ENCODE measurements at regions not wholly inside any gene's neighbourhood (a gene's known extent, or its start where the extent isn't known, plus 50 kb on each side); places are given as distances from the start of the nearest gene placed in this dataset.

GRCh38 chr3:41095702-41096101, 103.6 kb upstream of the CTNNB1 start:
- Histone ChIP-seq H2BK12ac (ENCODE audit: low read depth, low read length) (no peak overlapping the region), H3K27ac (ENCODE audit: low read depth, low read length) (no peak overlapping the region), H3K56ac (replicated peaks; ENCODE audit: insufficient read length, low read depth, low read length) (no peak overlapping the region), H4K5ac (ENCODE audit: insufficient read length, low read depth, low read length) (no peak overlapping the region), H3K79me1 (ENCODE audit: low read depth, low read length) (no peaks in the 10 kb centered on the region), H3K4me1 (replicated peaks in 1 of 4; ENCODE audit: control insufficient read depth in 3 of 4, insufficient read depth in 4 of 4, low read length in 3 of 4) (no peaks in the 10 kb centered on the region), H3K14ac (ENCODE audit: insufficient read length) (no peak overlapping the region), H2BK120ac (replicated peaks; ENCODE audit: low read depth, low read length) (no peak overlapping the region), H3K4ac (replicated peaks; ENCODE audit: insufficient read length, low read depth, low read length) (no peak overlapping the region), H3K18ac (ENCODE audit: extremely low read depth, low read length) (no peak overlapping the region), H3K4me2 (ENCODE audit: insufficient read depth in 1 of 2, low read depth in 2 of 2, low read length in 2 of 2) (no peak overlapping the region), H4K8ac (ENCODE audit: extremely low read depth, insufficient read depth, low read length) (no peak overlapping the region), H2BK5ac (ENCODE audit: low read depth, low read length) (no peak overlapping the region), H2AFZ (ENCODE audit: low read length) (no peak overlapping the region), H2AK5ac (ENCODE audit: low read depth, low read length) (no peak overlapping the region), H3K23ac (ENCODE audit: insufficient read length) (no peak overlapping the region), H3K27me3 (replicated peaks in 1 of 4; ENCODE audit: control insufficient read depth in 3 of 4, extremely low read depth in 1 of 4, insufficient read depth in 3 of 4, low read length in 3 of 4) (no peaks in the 10 kb centered on the region), H3K23me2 (ENCODE audit: low read depth, low read length) (no peaks in the 10 kb centered on the region), H3K9me3 (ENCODE audit: insufficient read depth in 2 of 2, low read depth in 1 of 2, low read length in 1 of 2) (no peaks in the 10 kb centered on the region), H3K36me3 (ENCODE audit: control insufficient read depth in 2 of 4, insufficient read depth in 4 of 4, low read length in 3 of 4) (no peaks in the 10 kb centered on the region), H3K79me2 (ENCODE audit: control insufficient read depth in 1 of 2, insufficient read depth in 2 of 2, low read length in 2 of 2) (no peaks in the 10 kb centered on the region), H3K9ac (replicated peaks in 1 of 4; ENCODE audit: extremely low read depth in 1 of 4, low read depth in 3 of 4, low read length in 3 of 4) (no peak overlapping the region), H4K20me1 (replicated peaks in 1 of 2; ENCODE audit: control insufficient read depth in 1 of 2, insufficient read depth in 2 of 2, low read length in 2 of 2) (no peaks in the 10 kb centered on the region), H4K91ac (replicated peaks; ENCODE audit: insufficient read length, low read length) (no peak overlapping the region), H3K4me3 (ENCODE audit: extremely low read depth in 1 of 4, insufficient read depth in 2 of 4, low read depth in 3 of 4, low read length in 4 of 4) (no peak overlapping the region), H2BK20ac (ENCODE audit: low read length) (no peak overlapping the region), H2BK15ac (ENCODE audit: low read length) (no peak overlapping the region)
- ChIA-PET POLR2A (ENCODE audit: partially characterized antibody) (no interaction called here), CTCF (ENCODE audit: partially characterized antibody) (interaction anchor here (1.3 kb wide), 1 partner anchor 248 kb away, joined by 3 read pairs; no protein-coding TSS in a partner anchor)
- 85% methylated on average over 8 of the region's 8 CpGs; no CpG with 5 or more reads in 1 of the 2 experiments for WGBS, 2 experiments (ENCODE audit: extremely low coverage in 1 of 2, insufficient coverage in 1 of 2, insufficient read length in 1 of 2, insufficient replicate concordance in 2 of 2, low coverage in 1 of 2, low lambda C conversion rate in 2 of 2, missing lambda C conversion rate in 1 of 2)
- DNase-seq (ENCODE audit: low read depth in 1 of 2, low spot score in 2 of 2) = no peak
- FAIRE-seq = no peak
- TF ChIP-seq NRF1 (IDR thresholded peaks at IDR 0.05; ENCODE audit: low read depth, low read length) (no peak), HDAC2 (IDR thresholded peaks at IDR 0.05; ENCODE audit: borderline replicate concordance in 1 of 2, low read depth in 2 of 2, low read length in 2 of 2) (no peak), TEAD4 (IDR thresholded peaks at IDR 0.05; ENCODE audit: low read depth, low read length) (no peak), RAD21 (IDR thresholded peaks at IDR 0.05 in 1 of 2, conservative IDR thresholded peaks at IDR 0.05 in 1 of 2; ENCODE audit: low read depth in 2 of 2, low read length in 2 of 2) (peak; percentile 30 to 43), CHD1 (IDR thresholded peaks at IDR 0.05; ENCODE audit: low read depth, low read length) (no peak)
